EH (cell line): ENCODE measurements at regions not wholly inside any gene's neighbourhood (a gene's known extent, or its start where the extent isn't known, plus 50 kb on each side); places are given as distances from the start of the nearest gene placed in this dataset.

Experiments used
- DNase-seq: peaks from one replicate; pipeline ENCODE4 v3.0.0-alpha.2; 2015; ENCODE audit warnings: low read depth

DNA sequence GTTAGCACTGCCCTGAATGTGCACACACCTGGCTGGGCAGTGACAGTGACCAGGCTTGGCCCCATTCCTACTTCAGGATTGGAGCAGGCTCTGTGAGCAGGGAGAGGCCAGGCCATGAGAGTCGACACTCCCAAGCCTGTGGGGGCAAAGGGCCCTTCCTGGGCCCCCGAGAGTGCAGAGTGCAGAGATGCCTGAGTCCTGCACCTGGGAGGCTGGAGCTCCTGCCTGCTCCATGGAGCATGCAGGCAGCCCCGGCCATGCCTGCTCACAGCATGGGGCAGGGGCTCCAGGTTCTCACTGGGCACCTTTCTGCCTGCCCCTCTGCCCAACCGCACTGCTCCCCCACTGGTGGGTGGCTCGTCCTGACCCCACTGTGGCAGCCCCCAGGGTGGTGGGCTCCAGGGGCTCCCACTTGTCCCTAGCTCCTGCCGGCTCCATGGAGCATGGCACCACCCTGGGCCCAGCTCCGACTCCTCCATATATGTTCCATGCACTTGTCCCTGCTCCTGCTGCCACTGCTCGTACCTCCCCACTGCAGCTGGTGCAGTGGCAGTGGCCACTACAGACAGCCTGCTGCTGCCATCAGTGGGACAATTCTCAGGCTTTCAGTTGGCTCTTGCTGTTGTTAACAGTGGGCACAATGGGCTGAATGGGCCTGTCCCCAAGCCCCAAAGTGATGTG lies 282.0 kb downstream of the RPRM start:
- DNase-seq = no peak

- no peak for DNase-seq
These were observed 283.2 kb downstream of the RPRM start for GRCh38 chr2:153195342-153195741.

GRCh38 chr2:153189091-153189888 lies 289.3 kb downstream of the RPRM start:
- no peak for DNase-seq

- DNase-seq = no peak
These were observed 298.8 kb downstream of the RPRM start for GRCh38 chr2:153179808-153180207.

DNA sequence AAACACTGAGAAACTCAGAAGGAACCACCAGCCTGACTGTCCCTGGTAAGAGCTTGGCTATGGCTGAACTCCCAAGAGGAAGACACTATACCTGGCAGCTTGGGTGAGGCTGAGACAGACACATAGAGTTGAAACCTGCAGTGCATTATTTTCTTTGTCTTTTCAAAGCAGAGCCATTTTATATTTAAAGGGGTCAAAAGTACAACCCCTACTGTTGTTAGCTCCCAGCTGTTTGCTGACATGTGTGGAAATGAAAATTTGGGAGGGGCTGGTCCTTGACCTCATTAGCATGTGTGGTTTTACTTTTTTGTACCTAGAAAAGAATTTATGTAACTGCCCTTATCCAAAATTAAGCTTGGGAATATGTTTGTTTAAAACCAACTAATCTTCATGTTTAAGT lies 309.0 kb downstream of the RPRM start:
- DNase-seq = no peak

DNA sequence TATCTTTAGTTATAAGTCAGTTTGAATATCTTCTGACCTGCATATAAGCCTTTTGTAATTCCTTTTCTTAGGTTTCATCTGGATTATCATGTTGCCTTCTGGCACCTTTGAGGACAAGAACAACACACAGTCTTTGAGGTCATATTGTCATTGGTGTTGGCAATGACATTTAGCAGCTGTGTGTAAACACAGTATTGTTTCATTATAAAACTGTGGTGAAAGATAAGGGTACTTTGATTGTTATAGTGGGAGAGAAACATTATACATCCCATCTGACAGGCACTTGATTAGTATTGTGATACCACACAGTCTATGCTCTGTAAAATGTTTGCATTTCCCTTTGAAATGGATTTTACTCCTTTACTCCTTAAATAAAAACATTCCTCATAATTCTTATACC lies 313.5 kb downstream of the RPRM start:
- DNase-seq = no peak

GRCh38 chr2:153163055-153163454 lies 315.5 kb downstream of the RPRM start:
- DNase-seq = no peak

- no peak for DNase-seq
These were observed 321.8 kb downstream of the RPRM start for GRCh38 chr2:153156743-153157142.

- no peak for DNase-seq
These were observed 326.5 kb downstream of the RPRM start for GRCh38 chr2:153152036-153152435.

DNA sequence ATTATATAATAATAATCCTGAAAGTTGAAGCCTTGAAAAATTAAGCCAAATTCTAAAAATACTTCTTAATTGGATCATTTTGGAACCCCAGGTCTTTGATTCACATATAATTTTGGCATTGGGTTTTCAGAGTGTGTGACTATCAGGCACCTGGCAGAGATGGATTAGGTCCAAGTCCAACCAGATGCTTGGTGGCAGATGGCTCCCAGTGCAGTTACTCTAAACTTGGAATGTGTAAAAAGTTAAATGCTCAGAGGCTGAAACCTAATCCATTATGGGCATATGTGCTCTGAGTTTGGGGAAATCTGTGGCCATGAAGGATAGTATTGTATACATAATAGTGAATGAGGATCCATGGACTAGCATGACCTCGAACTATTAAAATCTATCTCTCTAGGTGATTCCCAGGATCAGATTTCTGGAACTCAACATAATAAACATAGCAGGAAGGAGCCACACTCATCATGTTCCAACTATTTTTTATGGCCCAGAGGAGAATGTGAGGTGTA lies 333.0 kb downstream of the RPRM start:
- no peak for DNase-seq

- DNase-seq = no peak
These were observed 335.0 kb downstream of the RPRM start for GRCh38 chr2:153143540-153143939.

- DNase-seq = no peak
These were observed 338.1 kb downstream of the RPRM start for GRCh38 chr2:153140498-153140897.

GRCh38 chr2:153138651-153139375 lies 339.7 kb downstream of the RPRM start:
- DNase-seq = no peak

DNA sequence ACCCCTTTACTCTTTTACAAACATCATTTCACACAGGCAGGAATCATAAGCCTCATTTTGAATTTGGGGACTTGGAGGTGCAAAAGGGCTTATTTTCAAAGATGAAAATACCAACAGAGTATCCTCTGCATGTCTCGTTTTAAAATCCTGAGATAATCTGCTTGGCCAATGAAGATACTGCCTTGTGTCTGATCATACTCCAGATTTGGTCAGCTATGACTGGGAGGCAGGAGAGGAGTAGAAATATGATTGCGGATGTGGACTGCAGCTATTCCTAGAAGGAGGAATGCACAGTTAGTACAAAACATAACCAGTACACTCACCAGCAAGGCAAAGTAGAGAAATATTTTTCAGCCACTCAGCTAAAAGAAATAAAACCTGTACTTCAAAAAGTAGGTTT lies 342.3 kb downstream of the RPRM start:
- no peak for DNase-seq

GRCh38 chr2:153134725-153135124 lies 343.8 kb downstream of the RPRM start:
- DNase-seq = no peak

- no peak for DNase-seq
These were observed 344.8 kb downstream of the RPRM start for GRCh38 chr2:153133716-153134115.

DNA sequence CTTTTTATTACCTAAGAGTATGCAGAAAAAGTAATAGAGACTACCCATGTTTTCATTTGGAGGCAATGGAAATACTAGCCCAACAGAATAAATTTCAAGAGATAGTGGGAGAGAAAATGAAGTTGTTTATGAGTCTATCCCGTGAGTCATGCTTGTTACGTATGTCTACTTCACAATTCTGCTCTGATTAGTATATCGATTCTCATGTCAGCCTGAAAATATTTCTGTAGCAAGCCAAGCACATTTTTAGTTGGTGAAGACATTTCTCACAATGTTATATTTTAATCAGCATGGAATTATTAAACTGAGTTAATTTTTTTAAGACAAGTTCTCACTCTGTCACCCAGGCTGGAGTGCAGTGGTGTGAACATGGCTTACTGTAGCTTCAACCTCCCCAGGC lies 346.1 kb downstream of the RPRM start:
- no peak for DNase-seq

DNA sequence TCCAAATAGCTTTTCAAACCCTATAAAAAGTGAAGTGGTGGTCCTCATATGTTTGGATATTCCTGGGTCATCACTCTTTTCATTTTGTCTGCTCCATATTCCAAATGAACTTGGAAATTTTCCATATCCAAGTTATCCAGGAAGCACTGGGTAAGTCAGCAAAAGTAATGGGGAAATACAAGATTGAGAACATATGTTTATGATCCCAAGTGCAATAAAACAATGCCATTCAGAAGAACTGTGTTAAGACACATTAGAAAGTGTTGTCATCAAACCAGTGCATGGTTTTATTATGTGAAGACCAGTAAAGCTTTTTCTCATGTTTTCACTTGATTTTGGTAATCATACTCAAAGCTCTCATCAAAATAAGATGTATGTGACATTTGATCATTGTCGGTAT lies 363.4 kb downstream of the RPRM start:
- no peak for DNase-seq

GRCh38 chr2:153110486-153110885 lies 368.1 kb downstream of the RPRM start:
- DNase-seq = no peak

DNA sequence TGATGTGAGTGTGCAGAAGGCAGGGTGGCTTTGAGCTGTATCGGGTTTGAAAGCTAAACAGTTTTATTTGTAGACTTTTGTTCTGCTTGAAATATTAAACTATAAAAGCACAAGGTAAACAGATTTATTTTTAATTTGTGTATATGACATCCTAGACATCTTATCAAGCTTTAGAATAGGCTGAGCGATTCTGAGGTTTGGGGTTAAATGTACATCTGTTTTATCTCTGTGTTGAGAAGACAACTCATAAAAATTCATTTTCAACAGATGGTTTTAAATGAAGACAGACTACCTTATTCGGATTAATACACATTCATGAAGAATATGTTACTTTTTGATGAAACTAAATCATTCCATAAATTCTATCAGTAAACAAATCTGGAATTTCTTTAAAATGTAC lies 368.8 kb downstream of the RPRM start:
- DNase-seq = no peak

DNA sequence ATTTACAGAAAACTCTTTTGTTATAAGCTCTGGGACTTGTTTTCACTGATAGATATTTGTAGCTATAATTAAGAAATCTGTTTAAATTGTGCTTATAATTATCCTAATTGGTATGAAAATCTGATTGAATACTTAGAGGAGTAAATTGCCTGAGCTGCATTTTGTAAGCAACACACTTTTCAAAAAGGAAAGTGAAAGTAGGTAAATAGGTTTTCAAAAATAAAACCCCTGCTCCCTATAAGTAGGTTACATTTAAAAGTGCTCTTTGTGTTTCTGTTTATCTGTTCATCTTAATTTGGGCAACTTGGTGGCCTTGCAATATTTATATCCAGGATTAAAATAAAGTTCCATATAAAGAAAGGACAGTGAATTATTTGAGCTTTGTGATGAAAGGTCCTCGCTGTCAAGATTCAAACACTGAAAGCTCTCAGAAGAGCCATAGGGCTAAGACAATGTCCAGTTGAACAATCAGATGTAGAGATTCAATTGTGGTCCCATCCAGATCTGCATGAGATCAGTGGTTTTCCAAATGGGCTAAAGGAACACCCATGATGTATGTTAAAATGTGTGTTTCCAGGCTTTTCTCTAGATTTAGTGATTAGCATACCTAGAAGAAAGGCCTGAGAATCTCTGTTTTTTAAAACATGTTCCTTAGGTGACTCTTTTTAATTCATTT lies 371.6 kb downstream of the RPRM start:
- no peak for DNase-seq

DNA sequence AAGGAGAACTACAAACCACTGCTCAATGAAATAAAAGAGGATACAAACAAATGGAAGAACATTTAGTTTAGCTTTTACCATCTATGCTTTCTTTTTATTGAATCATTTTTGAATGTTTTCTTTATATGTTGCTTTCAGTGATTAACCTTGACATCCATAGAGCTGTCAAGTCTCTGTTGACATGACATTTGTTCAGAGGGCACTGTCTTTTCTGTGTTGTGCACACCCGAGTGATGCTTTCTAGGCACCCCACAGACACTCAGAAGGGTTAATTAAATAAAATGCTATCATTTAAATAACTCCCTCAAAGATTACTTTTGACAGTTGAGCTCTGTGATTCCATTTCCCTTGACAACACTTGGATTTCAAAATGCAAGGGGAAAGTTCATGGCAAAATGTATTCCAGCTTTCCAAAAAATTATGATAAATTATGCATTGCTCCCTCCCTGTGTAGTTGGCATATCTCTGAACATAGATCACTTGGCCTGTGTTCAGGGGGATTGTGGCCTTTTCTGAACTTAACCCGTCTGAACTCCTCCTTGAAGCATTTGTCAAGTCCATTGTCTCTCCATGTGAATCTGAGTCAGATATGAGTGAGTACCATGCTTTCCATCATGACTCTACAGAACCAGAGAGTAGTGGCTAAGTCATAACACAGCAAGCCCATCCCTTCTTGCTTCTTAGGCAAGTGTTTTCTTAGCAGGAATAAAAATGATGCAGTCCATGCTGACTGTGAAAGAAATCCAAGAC lies 372.6 kb downstream of the RPRM start:
- DNase-seq = no peak
